Stomach (tissue), 8 donors: ENCODE measurements at regions not wholly inside any gene's neighbourhood (a gene's known extent, or its start where the extent isn't known, plus 50 kb on each side); places are given as distances from the start of the nearest gene placed in this dataset.

Source experiments
- DNase-seq, 2 donors: peaks; one replicate each; pipeline versions ENCODE4 v3.0.0 to v3.0.0-alpha.2; 2013 to 2019
- H3K27ac ChIP-seq, 5 donors: fragments of 200-600 bp in 4 of 5; sonication (generic) in 4 of 5; one replicate each; pipeline ENCODE4 v1.5.1; 2013 to 2019; ENCODE audit warnings: mild to moderate bottlenecking in 1 of 5, moderate library complexity in 1 of 5
- H3K27me3 ChIP-seq, 3 donors: fragments of 200-600 bp; sonication (generic); one replicate each; pipeline ENCODE4 v1.5.1; 2017 to 2019; ENCODE audit warnings: mixed run types in 1 of 3
- H3K36me3 ChIP-seq, 4 donors: fragments of 200-600 bp; sonication (generic); 1 replicate in 3 of 4; 2 replicates in 1 of 4; pipeline ENCODE4 v1.5.1; 2016 to 2019
- H3K4me1 ChIP-seq, 4 donors: fragments of 200-600 bp; sonication (generic); one replicate each; pipeline ENCODE4 v1.5.1; 2016 to 2019
- H3K4me3 ChIP-seq, 4 donors: fragments of 200-600 bp; sonication (generic) in 3 of 4; one replicate each; pipeline ENCODE4 v1.5.1; 2016 to 2019; ENCODE audit warnings: mild to moderate bottlenecking in 1 of 4
- H3K9me3 ChIP-seq, 4 donors: fragments of 200-600 bp; sonication (generic); one replicate each; pipeline ENCODE4 v1.5.1; 2016 to 2019
- CTCF ChIP-seq, 7 experiments: fragments of 450-650 bp in 4 of 7; fragments of 200-600 bp in 3 of 7; sonication (generic) in 3 of 7; IDR thresholded peaks; one replicate each; pipeline ENCODE4 v1.5.1; 2016 to 2019; ENCODE audit warnings: antibody characterized with exemption in 7 of 7, control low read depth in 2 of 7, mild to moderate bottlenecking in 1 of 7
- EP300 ChIP-seq: sonication (generic); formaldehyde crosslinking; IDR thresholded peaks from one replicate; pipeline ENCODE4 v1.6.1; 2017; ENCODE audit warnings: antibody characterized with exemption
- POLR2A ChIP-seq, 4 donors: fragments of 450-650 bp; IDR thresholded peaks; one replicate each; pipeline ENCODE4 v1.6.1; 2016; ENCODE audit warnings: antibody characterized with exemption in 4 of 4, control low read depth in 2 of 4, mild to moderate bottlenecking in 1 of 4, moderate library complexity in 1 of 4
- POLR2AphosphoS5 ChIP-seq, 3 donors: sonication (generic); formaldehyde crosslinking; IDR thresholded peaks; one replicate each; pipeline ENCODE4 v1.6.1; 2016; ENCODE audit warnings: antibody characterized with exemption in 3 of 3
- WGBS, 5 donors: extraction: QIAGEN DNeasy Blood & Tissue Kit in 3 of 5; methylation state at CpG; one replicate each; pipeline versions ENCODE4 v1.1.5 to v1.1.7; 2013 to 2018; 5-methylcytosine and 5-hydroxymethylcytosine counted together
- intact Hi-C: fragments of 100-400 bp; cut with DNase I; formaldehyde crosslinking; loops from one replicate; pipeline ENCODE4 v1.15.1; 2023; ENCODE audit warnings: low total_unique reads
- donor health status: healthy with polysubstance abuse.
- donor health status: Bipolar disorder and iron deficiency.
- donor health status: healthy.

GRCh38 chr13:72456486-72456885 lies 270.9 kb downstream of the MZT1 start:
- no peaks in the 10 kb centered on the region for H3K36me3 ChIP-seq
- no peak overlapping the region for H3K4me3 ChIP-seq
- intact Hi-C loops: no loop called here
- H3K4me1 ChIP-seq: peaks cover 0 to 5% (median 0%) of the 10 kb centered on the region in 4 donors
- no peak for TF ChIP-seq POLR2A (IDR thresholded peaks at IDR 0.05)
- no peak for TF ChIP-seq CTCF (IDR thresholded peaks at IDR 0.05)
- TF ChIP-seq EP300: no peak
- TF ChIP-seq POLR2AphosphoS5 (IDR thresholded peaks at IDR 0.05): no peak
- peaks cover 0 to 5% (median 0%) of the 10 kb centered on the region in 4 donors for H3K9me3 ChIP-seq
- no peak for DNase-seq
- H3K27me3 ChIP-seq: no peaks in the 10 kb centered on the region
- H3K27ac ChIP-seq: no peak overlapping the region
- WGBS, 5 donors: 44 to 74% (median 67%) methylated on average over 2 of the region's 2 CpGs

- no peak for DNase-seq
- WGBS, 5 donors: 85 to 96% (median 94%) methylated on average over 5 of the region's 5 CpGs
- H3K9me3 ChIP-seq: peaks cover 0 to 9% (median 3%) of the 10 kb centered on the region in 4 donors
- TF ChIP-seq POLR2A (IDR thresholded peaks at IDR 0.05) (no peak), POLR2AphosphoS5 (IDR thresholded peaks at IDR 0.05) (no peak), CTCF (IDR thresholded peaks at IDR 0.05) (no peak), EP300 (no peak)
- no peak overlapping the region for H3K4me3 ChIP-seq
- no peaks in the 10 kb centered on the region for H3K4me1 ChIP-seq
- H3K27me3 ChIP-seq: no peaks in the 10 kb centered on the region
- intact Hi-C loops: no loop called here
- H3K27ac ChIP-seq: no peak overlapping the region
- H3K36me3 ChIP-seq: no peaks in the 10 kb centered on the region
Measured at GRCh38 chr13:72453161-72453560, 274.3 kb downstream of the MZT1 start.

DNA sequence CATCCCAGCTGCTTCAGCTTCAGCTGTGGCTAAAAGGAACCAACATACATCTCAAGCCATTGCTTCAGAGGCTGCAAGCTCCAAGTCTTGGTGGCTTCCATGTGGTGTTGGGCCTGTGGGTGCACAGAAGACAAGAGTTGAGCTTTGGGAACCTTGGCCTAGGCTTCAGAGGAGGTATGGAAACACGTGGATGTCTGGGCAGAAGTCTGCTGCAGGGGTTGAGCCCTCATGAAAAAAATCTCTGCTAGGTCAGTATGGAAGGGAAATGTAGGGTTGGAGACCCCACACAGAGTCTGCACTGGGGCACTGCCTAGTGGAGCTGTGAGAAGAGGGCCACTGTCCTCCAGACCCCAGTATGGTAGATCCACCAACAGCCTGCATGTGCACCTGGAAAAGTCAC lies 279.3 kb downstream of the MZT1 start:
- H3K9me3 ChIP-seq: peaks cover 3 to 12% (median 8%) of the 10 kb centered on the region in 4 donors
- no peak for DNase-seq
- 52 to 72% (median 64%) methylated on average over 1 of the region's 1 CpG for WGBS, 5 donors
- intact Hi-C loops: no loop called here
- no peak for TF ChIP-seq CTCF (IDR thresholded peaks at IDR 0.05)
- no peak for TF ChIP-seq EP300
- TF ChIP-seq POLR2AphosphoS5 (IDR thresholded peaks at IDR 0.05): no peak
- no peak for TF ChIP-seq POLR2A (IDR thresholded peaks at IDR 0.05)
- no peak overlapping the region for H3K27ac ChIP-seq
- no peaks in the 10 kb centered on the region for H3K4me1 ChIP-seq
- no peaks in the 10 kb centered on the region for H3K27me3 ChIP-seq
- H3K36me3 ChIP-seq: no peaks in the 10 kb centered on the region
- no peak overlapping the region for H3K4me3 ChIP-seq

- no peaks in the 10 kb centered on the region for H3K4me1 ChIP-seq
- DNase-seq: no peak
- H3K4me3 ChIP-seq: no peak overlapping the region
- intact Hi-C loops: no loop called here
- TF ChIP-seq CTCF (IDR thresholded peaks at IDR 0.05) (no peak), EP300 (no peak)
- peaks cover 3 to 12% (median 8%) of the 10 kb centered on the region in 4 donors for H3K9me3 ChIP-seq
- H3K36me3 ChIP-seq: no peaks in the 10 kb centered on the region
- H3K27me3 ChIP-seq: no peaks in the 10 kb centered on the region
- 65 to 81% (median 74%) methylated on average over 1 of the region's 1 CpG for WGBS, 5 donors
- H3K27ac ChIP-seq: no peak overlapping the region
Measured at GRCh38 chr13:72444999-72445398, 282.4 kb downstream of the MZT1 start.
